HCT116 (cell line): ENCODE measurements at regions not wholly inside any gene's neighbourhood (a gene's known extent, or its start where the extent isn't known, plus 50 kb on each side); places are given as distances from the start of the nearest gene placed in this dataset.
"Not testable (repeated sequence)": the region's sequence is repeated elsewhere in the genome, so short reads cannot be mapped to it uniquely, and the experiment has no call there.

Experiments
- ATAC-seq: fragments of 200-7000 bp; cut with Tn5 transposase; 2 replicates; pipeline ENCODE4 v1.9.1; 2020; ENCODE audit warnings: mild to moderate bottlenecking, moderate library complexity
- BruUV-seq: library from RNA; stranded (reverse); fragments of 400-500 nt; replicated peaks from 2 replicates; lab custom pipeline; 2021; lab: Mats Ljungman, UMichigan
- CTCF ChIA-PET: fragments of 300-600 bp; sonication (Branson Sonifier 250); formaldehyde crosslinking; loops from one replicate; lab custom pipeline; 2021; ENCODE audit warnings: antibody characterized with exemption; lab: Charles Lee
- POLR2A ChIA-PET: fragments of 300-600, 350-600 bp; sonication (Branson Sonifier 250); formaldehyde crosslinking; loops from one replicate; lab custom pipeline; 2021; ENCODE audit warnings: antibody characterized with exemption; lab: Charles Lee
- RAD21 ChIA-PET, 2 experiments: fragments of 300-600 bp; sonication (Branson Sonifier 250); formaldehyde crosslinking; loops; one replicate each; lab custom pipeline; 2023; ENCODE audit warnings: low total read pairs in 2 of 2; ENCODE audit not compliant: uncharacterized antibody in 2 of 2, unreplicated experiment in 2 of 2, low non-redundant PET in 1 of 2; lab: Charles Lee
- DNase-seq: peaks from one replicate; pipeline ENCODE4 v3.0.0-alpha.2; 2010; ENCODE audit warnings: low read depth, low spot score
- H2AFZ ChIP-seq: fragments of 200-600 bp; shearing (Covaris generic), sonication (generic); 2 replicates; pipeline ENCODE4 v1.6.1; 2017; ENCODE audit warnings: low read depth, mixed run types, mixed read lengths, antibody characterized with exemption, low read length; ENCODE audit not compliant: poor library complexity, severe bottlenecking
- H3K27ac ChIP-seq: 2 replicates; pipeline ENCODE4 v1.5.1; 2012; ENCODE audit warnings: low read depth, low read length
- H3K27me3 ChIP-seq: fragments of 200-600 bp; sonication (generic); 2 replicates; pipeline ENCODE4 v1.6.1; 2016; ENCODE audit warnings: mixed run types, low read length, mixed read lengths; ENCODE audit not compliant: insufficient read depth
- H3K36me3 ChIP-seq, 2 experiments: fragments of 200-500 bp in 1 of 2; fragments of 200-600 bp in 1 of 2; sonication (Bioruptor generic) in 1 of 2; sonication (generic) in 1 of 2; 2 replicates each; pipeline versions ENCODE4 v1.5.1 to v1.6.1; 2014 to 2016; ENCODE audit warnings: low read length in 2 of 2, inconsistent platforms in 1 of 2, mixed read lengths in 1 of 2, mixed run types in 1 of 2; ENCODE audit not compliant: insufficient read depth in 2 of 2, control insufficient read depth in 1 of 2
- H3K4me1 ChIP-seq, 2 experiments: fragments of 200-600 bp in 1 of 2; sonication (generic) in 1 of 2; 2 replicates each; pipeline versions ENCODE4 v1.5.1 to v1.6.1; 2012 to 2017; ENCODE audit warnings: low read length in 2 of 2, inconsistent platforms in 1 of 2, mild to moderate bottlenecking in 1 of 2, mixed read lengths in 1 of 2, mixed run types in 1 of 2, moderate library complexity in 1 of 2; ENCODE audit not compliant: insufficient read depth in 2 of 2, control insufficient read depth in 1 of 2
- H3K4me2 ChIP-seq: fragments of 200-600 bp; sonication (generic); 2 replicates; pipeline ENCODE4 v1.6.1; 2017; ENCODE audit warnings: mixed run types, low read length, mixed read lengths
- H3K4me3 ChIP-seq, 2 experiments: fragments of 200-600 bp in 1 of 2; sonication (generic) in 1 of 2; replicated peaks in 1 of 2; 2 replicates each; pipeline ENCODE4 v1.5.1; 2011 to 2016; ENCODE audit warnings: low read length in 2 of 2, control low read depth in 1 of 2, low read depth in 1 of 2, mild to moderate bottlenecking in 1 of 2, mixed read lengths in 1 of 2, mixed run types in 1 of 2
- H3K79me2 ChIP-seq: fragments of 200-600 bp; sonication (generic); 2 replicates; pipeline ENCODE4 v1.6.1; 2017; ENCODE audit warnings: mild to moderate bottlenecking, mixed run types, low read length, moderate library complexity, mixed read lengths; ENCODE audit not compliant: insufficient read depth
- H3K9ac ChIP-seq: fragments of 200-600 bp; sonication (generic); 2 replicates; pipeline ENCODE4 v1.6.1; 2016; ENCODE audit warnings: low read length, mixed read lengths
- H3K9me2 ChIP-seq: fragments of 200-600 bp; sonication (generic), shearing (Covaris generic); 2 replicates; pipeline ENCODE4 v1.6.1; 2017; ENCODE audit warnings: mixed run types, mild to moderate bottlenecking, moderate library complexity; ENCODE audit not compliant: insufficient read depth
- H3K9me3 ChIP-seq, 2 experiments: fragments of 200-500 bp in 1 of 2; fragments of 200-600 bp in 1 of 2; sonication (Bioruptor generic) in 1 of 2; sonication (generic) in 1 of 2; 2 replicates each; pipeline ENCODE4 v1.6.1; 2014 to 2017; ENCODE audit warnings: low read length in 2 of 2, mixed read lengths in 2 of 2, inconsistent platforms in 1 of 2, low read depth in 1 of 2, mild to moderate bottlenecking in 1 of 2, mixed run types in 1 of 2, moderate library complexity in 1 of 2; ENCODE audit not compliant: control insufficient read depth in 1 of 2, insufficient read depth in 1 of 2
- H4K20me1 ChIP-seq: fragments of 200-600 bp; sonication (generic), shearing (Covaris generic); 2 replicates; pipeline ENCODE4 v1.6.1; 2017; ENCODE audit warnings: mixed run types, mild to moderate bottlenecking, moderate library complexity; ENCODE audit not compliant: insufficient read depth
- FOSL1 ChIP-seq: IDR thresholded peaks from 2 replicates; pipeline ENCODE4 v1.6.1; 2012; ENCODE audit warnings: low read depth
- POLR2A ChIP-seq: IDR thresholded peaks from 2 replicates; pipeline ENCODE4 v1.7.0; 2011; ENCODE audit warnings: borderline replicate concordance; ENCODE audit not compliant: insufficient read depth, insufficient read length; ENCODE audit errors: extremely low read depth
- RAD21 ChIP-seq: IDR thresholded peaks from 2 replicates; pipeline ENCODE4 v1.6.1; 2012; ENCODE audit warnings: low read depth, mild to moderate bottlenecking
- TCF7L2 ChIP-seq: IDR thresholded peaks from 2 replicates; pipeline ENCODE4 v1.7.0; 2011; ENCODE audit warnings: borderline replicate concordance, inconsistent platforms; ENCODE audit not compliant: insufficient read depth, insufficient read length; ENCODE audit errors: extremely low read depth
- intact Hi-C: fragments of 100-400 bp; cut with micrococcal nuclease; formaldehyde crosslinking; loops from 2 replicates; pipeline ENCODE4 v1.10.0; 2022

DNA sequence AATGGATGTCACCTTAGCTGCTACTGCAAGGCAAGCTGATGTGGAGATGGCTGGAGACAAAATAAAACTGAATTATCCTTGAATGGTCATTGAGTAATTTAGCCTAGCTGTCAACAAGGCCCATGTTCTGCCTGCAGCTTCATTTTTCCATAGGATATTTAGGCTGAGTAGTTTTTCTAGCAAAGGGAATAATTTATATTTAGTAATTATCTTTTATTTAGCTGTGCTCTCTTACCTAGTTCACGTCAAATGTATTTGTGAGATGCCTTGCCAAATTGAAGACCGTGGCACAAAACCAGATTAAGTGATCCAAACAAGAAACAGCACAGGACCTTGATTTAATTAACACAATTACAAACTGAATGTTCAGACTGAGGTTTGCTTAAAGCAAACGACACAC, 77.4 kb upstream of the CEP162 start:
- ChIA-PET POLR2A (no interaction called here), RAD21 (no interaction called here), CTCF (no interaction called here)
- H3K9ac ChIP-seq = no peak overlapping the region
- H3K4me1 ChIP-seq = no peaks in the 10 kb centered on the region
- intact Hi-C loops = no loop called here
- H3K79me2 ChIP-seq = no peaks in the 10 kb centered on the region
- ATAC-seq (no peak), DNase-seq (no peak)
- BruUV-seq = no TSS peak
- H3K4me2 ChIP-seq = no peak overlapping the region
- 0 out of 2 replicates have a peak, but pooled peaks cover under 1% of the 10 kb centered on the region for H3K27me3 ChIP-seq
- H3K9me3 ChIP-seq = no peaks in the 10 kb centered on the region
- H3K9me2 ChIP-seq = no peaks in the 10 kb centered on the region
- no peak overlapping the region for H2AFZ ChIP-seq
- no peak overlapping the region for H3K27ac ChIP-seq
- no peak overlapping the region for H3K4me3 ChIP-seq
- no peak for TF ChIP-seq RAD21
- no peak for TF ChIP-seq TCF7L2
- TF ChIP-seq POLR2A = no peak
- no peak for TF ChIP-seq FOSL1
- no peaks in the 10 kb centered on the region for H3K36me3 ChIP-seq
- H4K20me1 ChIP-seq = no peaks in the 10 kb centered on the region

DNA sequence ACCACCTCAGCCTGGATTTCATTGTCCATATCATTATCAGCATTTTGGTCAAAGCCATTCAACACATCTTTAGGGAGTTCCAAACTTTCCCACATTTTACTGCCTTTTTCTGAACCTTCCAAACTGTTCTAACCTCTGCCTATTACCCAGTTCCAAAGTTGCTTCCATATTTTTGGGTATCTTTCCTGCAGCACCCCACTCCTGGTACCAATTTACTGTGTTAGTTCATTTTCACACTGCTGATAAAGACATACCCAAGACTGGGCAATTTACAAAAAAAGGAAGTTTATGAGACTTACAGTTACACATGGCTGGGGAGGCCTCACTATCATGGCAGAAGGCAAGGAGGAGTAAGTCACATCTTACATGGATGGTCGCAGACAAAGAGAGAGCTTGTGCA, 63.6 kb upstream of the CEP162 start:
- RAD21 ChIA-PET, H3K9ac ChIP-seq, H2AFZ ChIP-seq, H3K9me2 ChIP-seq, H4K20me1 ChIP-seq, H3K27me3 ChIP-seq, CTCF ChIA-PET, BruUV-seq, H3K4me1 ChIP-seq, H3K79me2 ChIP-seq, H3K36me3 ChIP-seq, intact Hi-C loops, ATAC-seq, H3K4me3 ChIP-seq, H3K9me3 ChIP-seq, H3K4me2 ChIP-seq, H3K27ac ChIP-seq, DNase-seq: not testable (repeated sequence)
- POLR2A ChIA-PET = interaction anchor here (0.7 kb wide), 1 partner anchor 1591 kb away, joined by 3 read pairs; no protein-coding TSS in a partner anchor
